ENCODE measurements at regions not wholly inside any gene's neighbourhood (a gene's known extent, or its start where the extent isn't known, plus 50 kb on each side); places are given as distances from the start of the nearest gene placed in this dataset.
"Not testable (repeated sequence)": the region's sequence is repeated elsewhere in the genome, so short reads cannot be mapped to it uniquely, and the experiment has no call there.

DNA sequence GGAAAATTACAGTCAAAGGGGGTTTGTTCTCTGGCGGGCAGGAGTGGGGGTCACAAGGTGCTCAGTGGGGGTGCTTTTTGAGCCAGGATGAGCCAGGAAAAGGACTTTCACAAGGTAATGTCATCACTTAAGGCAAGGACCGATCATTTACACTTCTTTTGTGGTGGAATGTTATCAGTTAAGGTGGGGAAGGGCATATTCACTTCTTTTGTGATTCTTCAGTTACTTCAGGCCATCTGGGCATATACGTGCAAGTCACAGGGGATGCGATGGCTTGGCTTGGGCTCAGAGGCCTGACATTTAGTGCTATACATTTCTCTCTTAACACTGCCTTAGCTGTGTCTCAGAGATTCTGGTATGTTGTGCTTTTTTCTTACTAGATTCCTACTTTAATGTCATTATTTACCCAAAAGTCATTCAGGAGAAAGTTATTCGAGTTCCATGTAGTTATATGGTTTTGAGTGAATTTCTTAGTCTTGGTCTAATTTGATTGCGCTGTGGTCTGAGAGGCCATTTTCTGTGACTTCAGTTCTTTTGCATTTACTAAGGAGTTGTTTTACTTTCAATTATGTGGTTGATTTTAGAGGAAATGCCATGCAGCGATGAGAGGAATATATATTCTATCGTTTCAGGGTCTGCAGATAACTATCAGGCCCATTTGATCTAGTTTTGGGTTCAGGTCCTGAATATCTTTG, 416.2 kb upstream of the EPHA7 start:
- TF ChIP-seq, protein P1, sequence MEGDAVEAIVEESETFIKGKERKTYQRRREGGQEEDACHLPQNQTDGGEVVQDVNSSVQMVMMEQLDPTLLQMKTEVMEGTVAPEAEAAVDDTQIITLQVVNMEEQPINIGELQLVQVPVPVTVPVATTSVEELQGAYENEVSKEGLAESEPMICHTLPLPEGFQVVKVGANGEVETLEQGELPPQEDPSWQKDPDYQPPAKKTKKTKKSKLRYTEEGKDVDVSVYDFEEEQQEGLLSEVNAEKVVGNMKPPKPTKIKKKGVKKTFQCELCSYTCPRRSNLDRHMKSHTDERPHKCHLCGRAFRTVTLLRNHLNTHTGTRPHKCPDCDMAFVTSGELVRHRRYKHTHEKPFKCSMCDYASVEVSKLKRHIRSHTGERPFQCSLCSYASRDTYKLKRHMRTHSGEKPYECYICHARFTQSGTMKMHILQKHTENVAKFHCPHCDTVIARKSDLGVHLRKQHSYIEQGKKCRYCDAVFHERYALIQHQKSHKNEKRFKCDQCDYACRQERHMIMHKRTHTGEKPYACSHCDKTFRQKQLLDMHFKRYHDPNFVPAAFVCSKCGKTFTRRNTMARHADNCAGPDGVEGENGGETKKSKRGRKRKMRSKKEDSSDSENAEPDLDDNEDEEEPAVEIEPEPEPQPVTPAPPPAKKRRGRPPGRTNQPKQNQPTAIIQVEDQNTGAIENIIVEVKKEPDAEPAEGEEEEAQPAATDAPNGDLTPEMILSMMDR (IDR thresholded peaks at IDR 0.05): not testable (repeated sequence)
- TF ChIP-seq POLR2A (IDR thresholded peaks at IDR 0.05): not testable (repeated sequence)

All from adrenal gland (tissue), 5 donors.